Trophoblast cell (in vitro differentiated cells and primary cell): ENCODE measurements at regions not wholly inside any gene's neighbourhood (a gene's known extent, or its start where the extent isn't known, plus 50 kb on each side); places are given as distances from the start of the nearest gene placed in this dataset.

ENCODE experiments used
- DNase-seq, 2 donors: peaks; one replicate each; pipeline ENCODE4 v3.0.0-alpha.2; 2016
- H2AFZ ChIP-seq: 2 replicates; pipeline ENCODE4 v1.6.1; 2013; ENCODE audit warnings: low read length, moderate library complexity, mild to moderate bottlenecking; ENCODE audit not compliant: insufficient read depth, poor library complexity
- H2AK5ac ChIP-seq: 2 replicates; pipeline ENCODE4 v1.6.1; 2013; ENCODE audit warnings: mild to moderate bottlenecking, low read length
- H2BK120ac ChIP-seq: 2 replicates; pipeline ENCODE4 v1.6.1; 2013; ENCODE audit warnings: low read length, mild to moderate bottlenecking, moderate library complexity; ENCODE audit not compliant: insufficient read depth, poor library complexity
- H2BK12ac ChIP-seq: 2 replicates; pipeline ENCODE4 v1.6.1; 2013; ENCODE audit warnings: mild to moderate bottlenecking, low read length, moderate library complexity
- H2BK5ac ChIP-seq: 2 replicates; pipeline ENCODE4 v1.6.1; 2013; ENCODE audit warnings: low read length, low read depth, moderate library complexity, mild to moderate bottlenecking; ENCODE audit not compliant: poor library complexity
- H3K14ac ChIP-seq: 2 replicates; pipeline ENCODE4 v1.6.1; 2013; ENCODE audit warnings: mild to moderate bottlenecking, low read length
- H3K18ac ChIP-seq: 2 replicates; pipeline ENCODE4 v1.6.1; 2013; ENCODE audit warnings: mild to moderate bottlenecking, low read length
- H3K23ac ChIP-seq: 2 replicates; pipeline ENCODE4 v1.6.1; 2013; ENCODE audit warnings: low read length
- H3K27ac ChIP-seq: 2 replicates; pipeline ENCODE4 v1.5.1; 2013; ENCODE audit warnings: low read depth, mild to moderate bottlenecking, inconsistent platforms, low read length, moderate library complexity
- H3K27me3 ChIP-seq: 2 replicates; pipeline ENCODE4 v1.6.1; 2013; ENCODE audit warnings: inconsistent platforms, mild to moderate bottlenecking, low read length, moderate library complexity; ENCODE audit not compliant: insufficient read depth
- H3K36me3 ChIP-seq, 2 experiments: 1 replicate in 1 of 2; 2 replicates in 1 of 2; pipeline ENCODE4 v1.6.1; 2013; ENCODE audit warnings: low read length in 2 of 2, mild to moderate bottlenecking in 2 of 2, moderate library complexity in 1 of 2; ENCODE audit not compliant: insufficient read depth in 2 of 2, control insufficient read depth in 1 of 2
- H3K4ac ChIP-seq: 2 replicates; pipeline ENCODE4 v1.6.1; 2013; ENCODE audit warnings: low read depth, mild to moderate bottlenecking, low read length, moderate library complexity
- H3K4me1 ChIP-seq, 2 experiments: 1 replicate in 1 of 2; 2 replicates in 1 of 2; pipeline ENCODE4 v1.6.1; 2013; ENCODE audit warnings: low read length in 2 of 2, mild to moderate bottlenecking in 2 of 2, moderate library complexity in 1 of 2; ENCODE audit not compliant: insufficient read depth in 2 of 2, control insufficient read depth in 1 of 2
- H3K4me2 ChIP-seq: 2 replicates; pipeline ENCODE4 v1.6.1; 2013; ENCODE audit warnings: inconsistent platforms, mild to moderate bottlenecking, low read length, moderate library complexity
- H3K4me3 ChIP-seq: 2 replicates; pipeline ENCODE4 v1.5.1; 2013; ENCODE audit warnings: mild to moderate bottlenecking, low read depth, low read length, inconsistent platforms
- H3K79me1 ChIP-seq: one replicate; pipeline ENCODE4 v1.6.1; 2013; ENCODE audit warnings: low read length
- H3K79me2 ChIP-seq: 2 replicates; pipeline ENCODE4 v1.6.1; 2013; ENCODE audit warnings: low read length, mild to moderate bottlenecking; ENCODE audit not compliant: control insufficient read depth, insufficient read depth, poor library complexity
- H3K9ac ChIP-seq: 2 replicates; pipeline ENCODE4 v1.6.1; 2013; ENCODE audit warnings: mild to moderate bottlenecking, low read length
- H3K9me3 ChIP-seq: 2 replicates; pipeline ENCODE4 v1.6.1; 2013; ENCODE audit warnings: low read depth, mild to moderate bottlenecking, control low read depth, inconsistent platforms, low read length; ENCODE audit not compliant: insufficient read depth
- H4K12ac ChIP-seq: 2 replicates; pipeline ENCODE4 v1.6.1; 2013; ENCODE audit warnings: low read depth, mild to moderate bottlenecking, low read length, moderate library complexity
- H4K8ac ChIP-seq: 2 replicates; pipeline ENCODE4 v1.6.1; 2013; ENCODE audit warnings: low read depth, mild to moderate bottlenecking, low read length, moderate library complexity
- H4K91ac ChIP-seq: one replicate; pipeline ENCODE4 v1.6.1; 2013; ENCODE audit warnings: low read depth, mild to moderate bottlenecking, low read length, moderate library complexity
- WGBS: extraction: QIAGEN DNeasy Blood & Tissue Kit; methylation state at CpG from one replicate; pipeline ENCODE4 v1.1.7; 2013; ENCODE audit warnings: missing lambda C conversion rate; ENCODE audit not compliant: insufficient read length, insufficient coverage; ENCODE audit errors: extremely low coverage; 5-methylcytosine and 5-hydroxymethylcytosine counted together

- no peak overlapping the region for H2BK12ac ChIP-seq
- no peak overlapping the region for H3K4ac ChIP-seq
- no CpG with 5 or more reads among the region's 10 CpGs for WGBS
- no peak overlapping the region for H2AK5ac ChIP-seq
- H3K9me3 ChIP-seq: no peaks in the 10 kb centered on the region
- no peaks in the 10 kb centered on the region for H3K79me1 ChIP-seq
- H2BK120ac ChIP-seq: no peak overlapping the region
- no peak overlapping the region for H4K8ac ChIP-seq
- H3K9ac ChIP-seq: no peak overlapping the region
- no peak overlapping the region for H3K14ac ChIP-seq
- no peak overlapping the region for H4K12ac ChIP-seq
- H3K23ac ChIP-seq: no peak overlapping the region
- H3K27ac ChIP-seq: no peak overlapping the region
- no peak overlapping the region for H3K4me2 ChIP-seq
- no peak overlapping the region for H4K91ac ChIP-seq
- no peaks in the 10 kb centered on the region for H3K27me3 ChIP-seq
- H3K4me1 ChIP-seq: no peaks in the 10 kb centered on the region
- no peak for DNase-seq
- no peak overlapping the region for H3K18ac ChIP-seq
- no peaks in the 10 kb centered on the region for H3K36me3 ChIP-seq
- no peaks in the 10 kb centered on the region for H3K79me2 ChIP-seq
- H2AFZ ChIP-seq: no peak overlapping the region
- H2BK5ac ChIP-seq: no peak overlapping the region
- no peak overlapping the region for H3K4me3 ChIP-seq
Measured at GRCh38 chr4:32196950-32197688, 1477.0 kb downstream of the PCDH7 start.

GRCh38 chr4:32199639-32200038, 1479.5 kb downstream of the PCDH7 start:
- Histone ChIP-seq H4K8ac (no peak overlapping the region), H3K27me3 (no peaks in the 10 kb centered on the region), H4K12ac (no peak overlapping the region), H3K79me2 (no peaks in the 10 kb centered on the region), H3K9ac (no peak overlapping the region), H3K36me3 (no peaks in the 10 kb centered on the region), H2AFZ (no peak overlapping the region), H3K23ac (no peak overlapping the region), H3K9me3 (no peaks in the 10 kb centered on the region), H2BK12ac (no peak overlapping the region), H3K27ac (no peak overlapping the region), H2BK5ac (no peak overlapping the region), H3K4me1 (no peaks in the 10 kb centered on the region), H3K14ac (no peak overlapping the region), H3K79me1 (no peaks in the 10 kb centered on the region), H2BK120ac (no peak overlapping the region), H3K4me3 (no peak overlapping the region), H4K91ac (no peak overlapping the region), H3K4me2 (no peak overlapping the region), H2AK5ac (no peak overlapping the region), H3K4ac (no peak overlapping the region), H3K18ac (no peak overlapping the region)
- no peak for DNase-seq
- no CpG with 5 or more reads among the region's 8 CpGs for WGBS

- H2BK120ac ChIP-seq: no peak overlapping the region
- no peak overlapping the region for H3K4ac ChIP-seq
Measured at GRCh38 chr4:32203340-32203739, 1483.2 kb downstream of the PCDH7 start.

GRCh38 chr4:32206756-32207155, 1486.6 kb downstream of the PCDH7 start:
- Histone ChIP-seq H3K4me2 (no peak overlapping the region), H3K18ac (no peak overlapping the region), H3K14ac (no peak overlapping the region), H3K23ac (no peak overlapping the region), H3K36me3 (no peaks in the 10 kb centered on the region), H3K4me3 (no peak overlapping the region), H2AFZ (no peak overlapping the region), H4K91ac (no peak overlapping the region), H2BK12ac (no peak overlapping the region), H3K9me3 (peaks cover 1% of the 10 kb centered on the region), H4K12ac (no peak overlapping the region), H3K79me2 (no peaks in the 10 kb centered on the region), H3K79me1 (no peaks in the 10 kb centered on the region), H3K27ac (no peak overlapping the region), H3K4me1 (no peaks in the 10 kb centered on the region), H3K9ac (no peak overlapping the region), H2BK120ac (no peak overlapping the region), H2AK5ac (no peak overlapping the region), H2BK5ac (no peak overlapping the region), H3K27me3 (no peaks in the 10 kb centered on the region), H3K4ac (no peak overlapping the region), H4K8ac (no peak overlapping the region)
- DNase-seq: no peak
- WGBS: no CpG with 5 or more reads among the region's 3 CpGs

More at GRCh38 chr4:32203340-32203739, 1483.2 kb downstream of the PCDH7 start:
- Histone ChIP-seq H4K8ac (no peak overlapping the region), H3K79me1 (no peaks in the 10 kb centered on the region), H4K12ac (no peak overlapping the region), H3K79me2 (no peaks in the 10 kb centered on the region), H2AK5ac (no peak overlapping the region), H2AFZ (no peak overlapping the region), H2BK5ac (no peak overlapping the region), H4K91ac (no peak overlapping the region), H3K9ac (no peak overlapping the region), H3K23ac (no peak overlapping the region), H3K18ac (no peak overlapping the region), H3K36me3 (no peaks in the 10 kb centered on the region), H3K9me3 (peaks cover 1% of the 10 kb centered on the region), H2BK12ac (no peak overlapping the region), H3K14ac (no peak overlapping the region), H3K4me3 (no peak overlapping the region), H3K27me3 (no peaks in the 10 kb centered on the region), H3K27ac (no peak overlapping the region), H3K4me1 (no peaks in the 10 kb centered on the region), H3K4me2 (no peak overlapping the region)
- DNase-seq: no peak
